Karpas-422 (cell line): ENCODE measurements at regions not wholly inside any gene's neighbourhood (a gene's known extent, or its start where the extent isn't known, plus 50 kb on each side); places are given as distances from the start of the nearest gene placed in this dataset.
"Not testable (repeated sequence)": the region's sequence is repeated elsewhere in the genome, so short reads cannot be mapped to it uniquely, and the experiment has no call there.

Source experiments
- DNase-seq: peaks from one replicate; pipeline ENCODE4 v3.0.0-alpha.2; 2015
- H2AFZ ChIP-seq: fragments of 200-600 bp; sonication (generic); 2 replicates; pipeline ENCODE4 v1.6.1; 2014; ENCODE audit warnings: antibody characterized with exemption, low read length, mixed read lengths
- H3K27ac ChIP-seq: fragments of 200-600 bp; sonication (generic); 2 replicates; pipeline ENCODE4 v1.5.1; 2014; ENCODE audit warnings: mild to moderate bottlenecking, low read length, moderate library complexity
- H3K27me3 ChIP-seq: fragments of 200-600 bp; sonication (generic); 2 replicates; pipeline ENCODE4 v1.6.1; 2014; ENCODE audit warnings: low read length, mixed read lengths
- H3K36me3 ChIP-seq: fragments of 200-600 bp; sonication (generic); 2 replicates; pipeline ENCODE4 v1.6.1; 2014; ENCODE audit warnings: low read length, mixed read lengths; ENCODE audit not compliant: insufficient read depth
- H3K4me1 ChIP-seq: fragments of 200-600 bp; sonication (generic); 2 replicates; pipeline ENCODE4 v1.6.1; 2014; ENCODE audit warnings: mild to moderate bottlenecking, low read length, mixed read lengths
- H3K4me2 ChIP-seq: fragments of 200-600 bp; sonication (generic); 2 replicates; pipeline ENCODE4 v1.6.1; 2014; ENCODE audit warnings: low read length, low read depth, mild to moderate bottlenecking; ENCODE audit not compliant: poor library complexity, severe bottlenecking
- H3K4me3 ChIP-seq: fragments of 200-600 bp; sonication (generic); 2 replicates; pipeline ENCODE4 v1.5.1; 2014; ENCODE audit warnings: mild to moderate bottlenecking, antibody characterized with exemption, low read length, mixed read lengths
- H3K79me2 ChIP-seq: fragments of 200-600 bp; sonication (generic); 2 replicates; pipeline ENCODE4 v1.6.1; 2014; ENCODE audit warnings: mild to moderate bottlenecking, low read length, mixed read lengths
- H3K9ac ChIP-seq: fragments of 200-600 bp; sonication (generic); 2 replicates; pipeline ENCODE4 v1.6.0; 2014; ENCODE audit warnings: low read length
- H3K9me2 ChIP-seq: fragments of 200-600 bp; sonication (generic), shearing (Covaris generic); replicated peaks from 2 replicates; pipeline ENCODE4 v1.6.0; 2014; ENCODE audit warnings: mild to moderate bottlenecking, low read length, moderate library complexity; ENCODE audit not compliant: insufficient read depth
- H3K9me3 ChIP-seq: fragments of 300-700, 200-600 bp; sonication (generic); 2 replicates; pipeline ENCODE4 v1.6.1; 2014; ENCODE audit warnings: low read length, mixed read lengths
- H4K20me1 ChIP-seq: fragments of 200-600 bp; sonication (generic); 2 replicates; pipeline ENCODE4 v1.6.1; 2014; ENCODE audit warnings: mild to moderate bottlenecking, antibody characterized with exemption, low read length, low read depth; ENCODE audit not compliant: insufficient read depth

DNA sequence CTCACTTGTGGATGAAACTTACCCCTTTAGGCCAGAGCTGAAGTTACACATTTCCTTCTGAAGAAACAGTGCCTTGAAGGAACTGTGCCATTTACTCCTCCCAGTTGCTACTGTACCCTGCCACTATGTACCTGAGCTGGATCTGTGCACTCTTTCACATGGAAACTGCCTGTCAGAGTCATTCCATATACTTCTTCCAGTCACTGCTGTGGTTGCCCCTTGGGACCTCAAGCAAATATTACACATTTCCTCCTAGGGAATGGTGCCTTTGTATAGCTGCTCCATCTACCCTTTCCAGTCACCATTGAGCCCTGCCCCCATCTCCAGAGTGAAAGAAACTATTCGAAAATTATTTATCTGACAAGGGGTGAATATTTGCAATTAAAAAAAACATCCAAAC, 1328.3 kb downstream of the TECRL start:
- Histone ChIP-seq H3K9me2 (no peaks in the 10 kb centered on the region), H3K27me3 (no peaks in the 10 kb centered on the region), H3K36me3 (no peaks in the 10 kb centered on the region), H4K20me1 (no peaks in the 10 kb centered on the region), H3K79me2 (no peaks in the 10 kb centered on the region), H3K27ac (no peak overlapping the region), H3K4me2 (no peak overlapping the region), H3K4me1 (no peaks in the 10 kb centered on the region), H3K4me3 (no peak overlapping the region), H3K9me3 (peaks cover 31% of the 10 kb centered on the region), H2AFZ (no peak overlapping the region), H3K9ac (no peak overlapping the region)
- DNase-seq = no peak

DNA sequence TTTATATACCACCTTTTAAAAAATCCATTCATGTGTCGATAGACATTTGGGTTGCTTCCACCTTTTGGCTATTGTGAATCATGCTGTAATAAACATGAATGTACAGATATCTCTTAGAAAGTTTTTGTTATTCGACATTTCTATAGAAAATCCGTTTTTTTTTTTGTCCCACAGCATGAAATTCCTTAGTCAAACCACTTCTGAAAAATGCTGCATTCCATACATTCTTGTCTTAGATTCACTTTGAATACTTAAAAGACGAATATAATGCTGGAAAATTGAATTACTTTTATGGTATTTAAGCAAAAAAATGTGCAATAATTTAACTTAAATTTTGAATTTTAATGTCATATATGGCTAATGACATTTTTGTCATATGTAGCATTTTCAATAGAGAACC, 1345.5 kb downstream of the TECRL start:
- H3K79me2 ChIP-seq = no peaks in the 10 kb centered on the region
- H3K36me3 ChIP-seq = no peaks in the 10 kb centered on the region
- no peaks in the 10 kb centered on the region for H3K4me1 ChIP-seq
- no peaks in the 10 kb centered on the region for H3K9me2 ChIP-seq
- no peak overlapping the region for H3K27ac ChIP-seq
- no peak overlapping the region for H2AFZ ChIP-seq
- no peak overlapping the region for H3K9ac ChIP-seq
- no peaks in the 10 kb centered on the region for H3K27me3 ChIP-seq
- no peak for DNase-seq
- H4K20me1 ChIP-seq = no peaks in the 10 kb centered on the region
- no peak overlapping the region for H3K4me3 ChIP-seq
- no peak overlapping the region for H3K4me2 ChIP-seq
- peaks cover 30% of the 10 kb centered on the region for H3K9me3 ChIP-seq

DNA sequence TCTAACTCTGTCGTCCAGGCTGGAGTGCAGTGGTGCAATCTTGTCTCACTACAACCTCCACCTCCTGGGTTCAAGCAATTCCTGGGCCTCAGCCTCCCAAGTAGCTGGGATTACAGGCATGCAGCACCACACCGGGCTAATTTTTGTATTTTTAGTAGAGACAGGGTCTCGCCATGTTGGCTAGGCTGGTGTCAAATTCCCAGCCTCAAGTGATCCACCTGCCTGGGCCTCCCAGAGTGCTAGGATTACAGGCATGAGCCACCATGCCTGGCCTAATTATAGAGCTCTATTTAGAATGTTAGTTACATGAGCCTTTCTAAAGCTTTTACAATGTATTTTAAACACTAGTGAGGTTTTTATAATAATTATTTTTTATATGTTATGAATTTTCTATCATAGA, 1346.4 kb downstream of the TECRL start:
- not testable (repeated sequence) for H3K9me2 ChIP-seq, H3K27me3 ChIP-seq, H3K4me2 ChIP-seq, DNase-seq, H3K36me3 ChIP-seq, H4K20me1 ChIP-seq, H2AFZ ChIP-seq, H3K4me1 ChIP-seq, H3K9ac ChIP-seq, H3K27ac ChIP-seq, H3K4me3 ChIP-seq, H3K79me2 ChIP-seq
- H3K9me3 ChIP-seq = peaks cover 27% of the 10 kb centered on the region

DNA sequence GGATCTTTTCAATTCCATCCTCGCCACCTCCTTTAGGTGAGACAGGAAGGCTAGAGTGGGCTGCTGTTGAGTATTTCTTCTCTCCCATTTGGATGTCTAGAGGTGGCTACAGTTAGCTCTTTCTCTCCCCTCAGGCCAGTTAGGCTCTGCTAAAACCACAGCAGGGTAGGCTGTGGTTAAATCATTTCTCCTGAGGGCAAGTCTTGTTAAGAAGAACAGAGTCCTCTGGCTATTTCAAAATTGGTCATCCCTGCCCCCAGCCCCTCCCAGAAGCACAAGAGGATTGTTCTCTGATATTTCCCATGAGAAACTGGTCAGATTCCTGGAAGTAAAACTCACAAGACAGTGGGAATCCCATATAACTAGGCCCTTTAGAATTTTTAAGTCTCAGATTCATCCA, 1359.5 kb downstream of the TECRL start:
- H2AFZ ChIP-seq = no peak overlapping the region
- no peak for DNase-seq
- H3K4me1 ChIP-seq = no peaks in the 10 kb centered on the region
- no peak overlapping the region for H3K9ac ChIP-seq
- H3K27me3 ChIP-seq = no peaks in the 10 kb centered on the region
- H3K27ac ChIP-seq = no peak overlapping the region
- no peaks in the 10 kb centered on the region for H4K20me1 ChIP-seq
- H3K4me2 ChIP-seq = no peak overlapping the region
- no peaks in the 10 kb centered on the region for H3K36me3 ChIP-seq
- H3K79me2 ChIP-seq = no peaks in the 10 kb centered on the region
- no peak overlapping the region for H3K4me3 ChIP-seq
- peaks cover 17% of the 10 kb centered on the region for H3K9me3 ChIP-seq
- H3K9me2 ChIP-seq = no peaks in the 10 kb centered on the region

DNA sequence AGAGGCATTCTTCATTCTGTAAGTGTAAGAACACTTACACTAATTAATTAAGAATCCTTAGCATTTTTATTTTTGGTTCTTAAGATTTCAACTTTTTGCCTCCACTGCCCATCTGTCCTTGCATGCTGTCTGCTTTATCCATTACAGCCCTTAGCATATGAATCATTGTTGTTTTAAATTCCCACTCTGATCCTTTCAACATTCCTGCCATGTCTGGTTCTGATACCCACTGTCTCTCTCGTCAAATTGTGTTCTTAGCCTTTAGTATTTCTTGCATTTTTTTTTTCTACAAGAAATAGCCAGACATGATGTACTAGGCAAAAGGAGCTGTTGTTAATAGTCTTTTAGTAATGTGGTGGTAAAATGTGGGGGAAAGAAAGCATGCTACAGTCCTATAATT, 1360.0 kb downstream of the TECRL start:
- Histone ChIP-seq H3K4me1 (no peaks in the 10 kb centered on the region), H3K9me2 (no peaks in the 10 kb centered on the region), H3K9me3 (peaks cover 17% of the 10 kb centered on the region), H4K20me1 (no peaks in the 10 kb centered on the region), H3K27me3 (no peaks in the 10 kb centered on the region), H3K9ac (no peak overlapping the region), H3K4me3 (no peak overlapping the region), H3K36me3 (no peaks in the 10 kb centered on the region), H2AFZ (no peak overlapping the region), H3K79me2 (no peaks in the 10 kb centered on the region), H3K27ac (no peak overlapping the region), H3K4me2 (no peak overlapping the region)
- no peak for DNase-seq

DNA sequence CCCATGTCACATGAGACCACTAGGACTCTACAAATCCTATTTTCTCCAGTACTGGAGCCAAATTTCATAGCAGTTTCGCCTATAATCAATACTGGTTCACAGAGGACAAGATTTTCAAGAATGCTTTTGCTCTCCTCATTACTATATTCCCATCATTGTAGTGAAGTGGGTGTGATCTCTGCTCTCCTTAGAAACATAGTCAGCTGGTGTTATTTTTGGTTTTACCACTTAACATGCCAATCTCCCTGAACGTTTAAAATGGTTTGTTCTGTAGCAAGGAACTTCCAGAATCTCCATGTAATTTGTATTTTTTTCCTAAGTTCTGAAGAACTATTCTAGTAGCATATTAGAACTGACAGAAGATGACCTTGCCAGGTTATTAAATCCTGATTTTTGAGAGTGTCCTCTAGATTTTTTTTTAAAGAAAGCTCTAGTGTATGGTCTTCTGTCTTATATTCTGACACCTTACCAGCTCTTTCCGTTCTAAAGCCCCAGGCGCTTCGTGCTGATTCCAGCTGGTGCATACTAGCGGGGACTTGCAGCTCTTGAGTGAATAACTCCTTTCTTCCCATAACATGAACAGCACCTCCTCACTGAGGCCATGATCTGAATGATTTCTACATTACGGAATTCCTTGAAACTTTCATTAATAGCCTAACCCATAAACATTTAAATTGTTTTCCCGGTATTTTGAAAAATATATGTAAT, 1372.9 kb downstream of the TECRL start:
- no peak for DNase-seq
- Histone ChIP-seq H3K9me3 (peaks cover 27% of the 10 kb centered on the region), H3K4me1 (no peaks in the 10 kb centered on the region), H3K36me3 (no peaks in the 10 kb centered on the region), H3K27ac (no peak overlapping the region), H4K20me1 (no peaks in the 10 kb centered on the region), H3K9ac (no peak overlapping the region), H3K79me2 (no peaks in the 10 kb centered on the region), H2AFZ (no peak overlapping the region), H3K9me2 (no peaks in the 10 kb centered on the region), H3K4me3 (no peak overlapping the region), H3K4me2 (no peak overlapping the region), H3K27me3 (no peaks in the 10 kb centered on the region)

DNA sequence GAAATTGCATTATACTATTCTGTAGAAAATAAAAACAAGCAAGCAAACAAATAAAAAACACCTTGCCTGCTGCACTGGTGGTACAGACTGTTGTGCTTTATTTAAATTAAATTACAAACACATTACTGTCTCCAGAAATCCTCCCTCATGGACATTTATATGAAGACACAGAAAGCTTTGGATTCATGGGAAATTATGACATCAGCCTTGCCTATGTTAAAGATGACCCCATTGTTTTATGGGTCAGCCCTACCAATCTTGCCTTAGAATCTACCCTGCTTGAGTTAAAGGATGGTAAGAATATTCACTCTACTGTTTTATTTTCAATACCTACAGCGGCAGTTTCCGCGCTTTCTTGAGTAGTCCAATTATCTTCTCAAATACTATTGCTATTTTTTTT, 1379.9 kb downstream of the TECRL start:
- Histone ChIP-seq H3K4me3 (no peak overlapping the region), H3K27me3 (no peaks in the 10 kb centered on the region), H3K27ac (no peak overlapping the region), H3K36me3 (no peaks in the 10 kb centered on the region), H2AFZ (no peak overlapping the region), H3K9me2 (no peaks in the 10 kb centered on the region), H3K9me3 (peaks cover 13% of the 10 kb centered on the region), H4K20me1 (no peaks in the 10 kb centered on the region), H3K79me2 (no peaks in the 10 kb centered on the region), H3K4me1 (no peaks in the 10 kb centered on the region), H3K9ac (no peak overlapping the region), H3K4me2 (no peak overlapping the region)
- DNase-seq = no peak

DNA sequence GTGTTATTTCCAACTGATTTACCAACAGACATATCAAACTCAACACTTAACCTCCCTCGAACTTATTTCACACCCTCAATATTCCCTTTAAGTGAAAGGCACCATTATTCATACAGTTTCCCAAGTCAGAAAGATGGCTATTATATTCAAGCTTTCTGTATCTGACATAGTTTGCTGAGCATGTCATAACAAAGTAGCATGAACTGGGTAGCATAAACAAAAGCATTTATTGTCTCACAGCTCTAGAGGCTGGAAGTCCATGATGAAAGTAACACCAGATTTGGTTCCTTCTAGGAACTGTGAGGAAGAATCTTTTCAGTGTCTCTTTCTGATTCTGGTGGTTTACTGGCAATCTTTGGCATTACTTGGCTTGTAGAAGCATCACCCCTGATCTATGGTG, 1388.6 kb downstream of the TECRL start:
- Histone ChIP-seq H3K79me2 (no peaks in the 10 kb centered on the region), H3K9ac (no peak overlapping the region), H3K4me2 (no peak overlapping the region), H3K9me2 (no peaks in the 10 kb centered on the region), H2AFZ (no peak overlapping the region), H3K27me3 (no peaks in the 10 kb centered on the region), H3K9me3 (peaks cover 16% of the 10 kb centered on the region; the same call in 1 of the 2 replicates), H3K36me3 (no peaks in the 10 kb centered on the region), H4K20me1 (no peaks in the 10 kb centered on the region), H3K4me1 (no peaks in the 10 kb centered on the region), H3K27ac (no peak overlapping the region), H3K4me3 (no peak overlapping the region)
- no peak for DNase-seq

DNA sequence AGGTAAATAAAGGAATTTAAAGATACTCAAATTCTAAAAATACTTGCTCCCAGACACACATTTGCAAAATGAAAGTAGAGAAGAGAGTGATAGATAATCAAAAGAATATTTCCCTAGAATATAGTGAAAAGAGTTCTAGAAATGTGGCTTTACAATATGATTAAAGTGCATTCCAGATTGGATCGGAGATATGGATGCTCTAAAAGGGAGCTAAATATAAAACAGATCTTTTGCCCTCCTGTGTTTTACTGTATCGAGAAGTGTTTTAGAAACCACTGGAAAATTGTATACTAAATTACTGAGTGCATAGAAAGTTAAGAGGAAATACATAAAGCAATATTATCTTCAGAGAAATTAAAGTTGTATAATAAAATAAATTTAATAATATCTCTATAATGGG, 1392.0 kb downstream of the TECRL start:
- Histone ChIP-seq H3K4me3 (no peak overlapping the region), H2AFZ (no peak overlapping the region), H3K9me3 (peaks cover 27% of the 10 kb centered on the region), H4K20me1 (no peaks in the 10 kb centered on the region), H3K27ac (no peak overlapping the region), H3K4me2 (no peak overlapping the region), H3K36me3 (no peaks in the 10 kb centered on the region), H3K79me2 (no peaks in the 10 kb centered on the region), H3K4me1 (no peaks in the 10 kb centered on the region), H3K9ac (no peak overlapping the region), H3K27me3 (no peaks in the 10 kb centered on the region), H3K9me2 (no peaks in the 10 kb centered on the region)
- DNase-seq = no peak
